H1 (cell line): ENCODE measurements at regions not wholly inside any gene's neighbourhood (a gene's known extent, or its start where the extent isn't known, plus 50 kb on each side); places are given as distances from the start of the nearest gene placed in this dataset.

ENCODE experiments used
- CTCF ChIA-PET: fragments of 300-600 bp; sonication (Branson Sonifier 250); formaldehyde crosslinking; loops from one replicate; lab custom pipeline; 2021; ENCODE audit not compliant: partially characterized antibody; lab: Charles Lee
- POLR2A ChIA-PET: fragments of 300-600 bp; sonication (Branson Sonifier 250); formaldehyde crosslinking; loops from one replicate; lab custom pipeline; 2021; ENCODE audit warnings: inconsistent platforms; ENCODE audit not compliant: partially characterized antibody; lab: Charles Lee
- DNase-seq, 2 experiments: peaks; one replicate each; pipeline versions ENCODE4 v3.0.0 to v3.0.0-alpha.2; 2010 to 2022; ENCODE audit warnings: low spot score in 2 of 2, low read depth in 1 of 2, mixed read lengths in 1 of 2
- FAIRE-seq: peaks from 2 replicates; lab custom pipeline; 2011; peaks lifted over from hg19 to GRCh38; lab: Jason Lieb, UNC
- H2AFZ ChIP-seq: 2 replicates; pipeline ENCODE4 v1.8.1; 2012; ENCODE audit warnings: low read length, inconsistent platforms
- H2AK5ac ChIP-seq: 2 replicates; pipeline ENCODE4 v1.6.1; 2013; ENCODE audit warnings: low read depth, low read length
- H2BK120ac ChIP-seq: replicated peaks from 2 replicates; pipeline ENCODE3; 2013; ENCODE audit warnings: low read depth, low read length, inconsistent platforms
- H2BK12ac ChIP-seq: 2 replicates; pipeline ENCODE4 v1.6.1; 2013; ENCODE audit warnings: low read depth, low read length
- H2BK15ac ChIP-seq: 2 replicates; pipeline ENCODE4 v1.6.1; 2013; ENCODE audit warnings: low read length
- H2BK20ac ChIP-seq: 2 replicates; pipeline ENCODE4 v1.6.1; 2013; ENCODE audit warnings: low read length
- H2BK5ac ChIP-seq: 2 replicates; pipeline ENCODE4 v1.6.1; 2013; ENCODE audit warnings: low read depth, low read length
- H3K14ac ChIP-seq: 2 replicates; pipeline ENCODE4 v1.6.1; 2013; ENCODE audit warnings: inconsistent platforms; ENCODE audit not compliant: insufficient read length
- H3K18ac ChIP-seq: 2 replicates; pipeline ENCODE4 v1.6.1; 2013; ENCODE audit warnings: low read length; ENCODE audit errors: extremely low read depth
- H3K23ac ChIP-seq: 2 replicates; pipeline ENCODE4 v1.6.1; 2013; ENCODE audit warnings: inconsistent platforms; ENCODE audit not compliant: insufficient read length
- H3K23me2 ChIP-seq: 2 replicates; pipeline ENCODE4 v1.6.1; 2013; ENCODE audit warnings: low read depth, low read length
- H3K27ac ChIP-seq: 2 replicates; pipeline ENCODE4 v1.6.1; 2011; ENCODE audit warnings: low read depth, low read length, inconsistent platforms
- H3K27me3 ChIP-seq, 4 experiments: replicated peaks in 1 of 4; 1 replicate in 1 of 4; 2 replicates in 3 of 4; pipeline versions ENCODE4 v1.6.1 to v1.8.1; 2011 to 2013; ENCODE audit warnings: low read length in 3 of 4, mild to moderate bottlenecking in 3 of 4, inconsistent platforms in 2 of 4, mixed read lengths in 2 of 4, moderate library complexity in 1 of 4; ENCODE audit not compliant: control insufficient read depth in 3 of 4, insufficient read depth in 3 of 4; ENCODE audit errors: extremely low read depth in 1 of 4
- H3K36me3 ChIP-seq, 4 experiments: 2 replicates each; pipeline versions ENCODE4 v1.6.1 to v1.8.1; 2011 to 2013; ENCODE audit warnings: mild to moderate bottlenecking in 4 of 4, low read length in 3 of 4, moderate library complexity in 2 of 4, control low read depth in 1 of 4, inconsistent platforms in 1 of 4; ENCODE audit not compliant: insufficient read depth in 4 of 4, control insufficient read depth in 2 of 4
- H3K4ac ChIP-seq: replicated peaks from 2 replicates; pipeline ENCODE3; 2013; ENCODE audit warnings: low read length, low read depth, mixed read lengths, inconsistent platforms; ENCODE audit not compliant: insufficient read length
- H3K4me1 ChIP-seq, 4 experiments: replicated peaks in 1 of 4; 1 replicate in 1 of 4; 2 replicates in 3 of 4; pipeline versions ENCODE4 v1.6.1 to v1.8.1; 2011 to 2013; ENCODE audit warnings: low read length in 3 of 4, inconsistent platforms in 2 of 4, mixed read lengths in 1 of 4; ENCODE audit not compliant: insufficient read depth in 4 of 4, control insufficient read depth in 3 of 4
- H3K4me2 ChIP-seq, 2 experiments: 2 replicates each; pipeline versions ENCODE4 v1.6.1 to v1.8.1; 2011 to 2013; ENCODE audit warnings: low read depth in 2 of 2, low read length in 2 of 2, control low read depth in 1 of 2, inconsistent platforms in 1 of 2, mild to moderate bottlenecking in 1 of 2; ENCODE audit not compliant: insufficient read depth in 1 of 2
- H3K4me3 ChIP-seq, 4 experiments: fragments of 200-600, 300-600 bp in 1 of 4; sonication (generic), shearing (Covaris generic), sonication (Bioruptor Twin) in 1 of 4; 2 replicates each; pipeline versions ENCODE4 v1.5.1 to v1.8.1; 2011 to 2016; ENCODE audit warnings: low read length in 4 of 4, low read depth in 3 of 4, control low read depth in 2 of 4, inconsistent platforms in 2 of 4, mild to moderate bottlenecking in 2 of 4, mixed read lengths in 1 of 4, moderate library complexity in 1 of 4; ENCODE audit not compliant: insufficient read depth in 2 of 4; ENCODE audit errors: extremely low read depth in 1 of 4
- H3K56ac ChIP-seq: replicated peaks from 2 replicates; pipeline ENCODE3; 2013; ENCODE audit warnings: low read depth, mild to moderate bottlenecking, mixed read lengths, low read length, inconsistent platforms; ENCODE audit not compliant: insufficient read length
- H3K79me1 ChIP-seq: 2 replicates; pipeline ENCODE4 v1.6.1; 2013; ENCODE audit warnings: low read depth, low read length, control low read depth
- H3K79me2 ChIP-seq, 2 experiments: 2 replicates each; pipeline versions ENCODE4 v1.6.1 to v1.8.1; 2012 to 2013; ENCODE audit warnings: low read length in 2 of 2, mild to moderate bottlenecking in 2 of 2, inconsistent platforms in 1 of 2; ENCODE audit not compliant: insufficient read depth in 2 of 2, control insufficient read depth in 1 of 2
- H3K9ac ChIP-seq, 4 experiments: replicated peaks in 1 of 4; 1 replicate in 1 of 4; 2 replicates in 3 of 4; pipeline versions ENCODE4 v1.6.1 to v1.8.1; 2011 to 2013; ENCODE audit warnings: low read depth in 3 of 4, low read length in 3 of 4, control low read depth in 2 of 4, mild to moderate bottlenecking in 2 of 4, moderate library complexity in 2 of 4, inconsistent platforms in 1 of 4; ENCODE audit errors: extremely low read depth in 1 of 4
- H3K9me3 ChIP-seq, 2 experiments: 2 replicates each; pipeline versions ENCODE4 v1.6.1 to v1.8.1; 2012 to 2013; ENCODE audit warnings: mild to moderate bottlenecking in 2 of 2, moderate library complexity in 2 of 2, control low read depth in 1 of 2, inconsistent platforms in 1 of 2, low read depth in 1 of 2, low read length in 1 of 2, mixed read lengths in 1 of 2; ENCODE audit not compliant: insufficient read depth in 2 of 2
- H4K20me1 ChIP-seq, 2 experiments: replicated peaks in 1 of 2; 2 replicates each; pipeline versions ENCODE3 to v1.8.1; 2011 to 2013; ENCODE audit warnings: inconsistent platforms in 2 of 2, low read length in 2 of 2, mild to moderate bottlenecking in 1 of 2; ENCODE audit not compliant: insufficient read depth in 2 of 2, control insufficient read depth in 1 of 2
- H4K5ac ChIP-seq: 2 replicates; pipeline ENCODE4 v1.6.1; 2013; ENCODE audit warnings: low read length, low read depth, mixed read lengths, inconsistent platforms; ENCODE audit not compliant: insufficient read length
- H4K8ac ChIP-seq: 2 replicates; pipeline ENCODE4 v1.8.0; 2013; ENCODE audit warnings: mild to moderate bottlenecking, moderate library complexity, low read length, inconsistent platforms; ENCODE audit not compliant: insufficient read depth; ENCODE audit errors: extremely low read depth
- H4K91ac ChIP-seq: replicated peaks from 2 replicates; pipeline ENCODE3; 2013; ENCODE audit warnings: low read length, mixed read lengths, inconsistent platforms; ENCODE audit not compliant: insufficient read length
- ATF3 ChIP-seq: IDR thresholded peaks from 2 replicates; pipeline ENCODE4 v1.6.1; 2011; ENCODE audit warnings: low read depth, mild to moderate bottlenecking, low read length; ENCODE audit not compliant: insufficient read depth
- BRCA1 ChIP-seq: IDR thresholded peaks from 2 replicates; pipeline ENCODE4 v1.6.1; 2012; ENCODE audit warnings: low read depth, low read length, improper control_type of control experiment
- KDM1A ChIP-seq: fragments of 200-600, 300-600 bp; sonication (generic); IDR thresholded peaks from 2 replicates; pipeline ENCODE4 v1.7.1; 2016; ENCODE audit warnings: mild to moderate bottlenecking, low read length, borderline replicate concordance
- RAD21 ChIP-seq, 2 experiments: IDR thresholded peaks in 1 of 2; conservative IDR thresholded peaks in 1 of 2; 2 replicates each; pipeline ENCODE4 v1.6.1; 2011; ENCODE audit warnings: low read depth in 2 of 2, low read length in 2 of 2, improper control_type of control experiment in 1 of 2, inconsistent platforms in 1 of 2, mild to moderate bottlenecking in 1 of 2, moderate library complexity in 1 of 2
- RNF2 ChIP-seq: fragments of 200-900, 300-1000 bp; sonication (generic); IDR thresholded peaks from 2 replicates; pipeline ENCODE4 v1.7.1; 2016; ENCODE audit warnings: borderline replicate concordance, low read depth, mild to moderate bottlenecking, antibody characterized with exemption, low read length; ENCODE audit not compliant: poor library complexity, severe bottlenecking; ENCODE audit errors: missing control alignments
- SIN3A ChIP-seq, 2 experiments: IDR thresholded peaks in 1 of 2; conservative IDR thresholded peaks in 1 of 2; 2 replicates each; pipeline ENCODE4 v1.6.1; 2011 to 2012; ENCODE audit warnings: low read length in 2 of 2, improper control_type of control experiment in 1 of 2, low read depth in 1 of 2, mild to moderate bottlenecking in 1 of 2
- SP2 ChIP-seq: IDR thresholded peaks from 2 replicates; pipeline ENCODE4 v1.6.1; 2012; ENCODE audit warnings: mild to moderate bottlenecking, low read length, inconsistent platforms
- SUZ12 ChIP-seq: fragments of 200-600 bp; sonication (generic); IDR thresholded peaks from 2 replicates; pipeline ENCODE4 v1.6.1; 2012; ENCODE audit warnings: mild to moderate bottlenecking, inconsistent platforms, low read length, moderate library complexity, mixed read lengths
- TCF12 ChIP-seq: IDR thresholded peaks from 2 replicates; pipeline ENCODE4 v1.6.1; 2011; ENCODE audit warnings: low read depth, mild to moderate bottlenecking, low read length
- WGBS, 2 experiments: shearing (Covaris generic) in 1 of 2; methylation state at CpG; one replicate each; pipeline versions ENCODE4 v1.1.6 to v1.1.7; 2013 to 2015; ENCODE audit warnings: low lambda C conversion rate in 2 of 2, mixed read lengths in 2 of 2, inconsistent platforms in 1 of 2, low coverage in 1 of 2, missing lambda C conversion rate in 1 of 2; ENCODE audit not compliant: insufficient replicate concordance in 2 of 2, insufficient coverage in 1 of 2, insufficient read length in 1 of 2; ENCODE audit errors: extremely low coverage in 1 of 2, missing lambda C conversion rate in 1 of 2; 5-methylcytosine and 5-hydroxymethylcytosine counted together

- DNase-seq (no peak), FAIRE-seq (no peak)
- no peaks in the 10 kb centered on the region for H3K27me3 ChIP-seq
- 82% methylated on average over 1 of the region's 1 CpG; no CpG with 5 or more reads in 1 of the 2 experiments for WGBS, 2 experiments
- H4K20me1 ChIP-seq, result no peaks in the 10 kb centered on the region
- no peak overlapping the region for H3K23ac ChIP-seq
- H3K9ac ChIP-seq, result no peak overlapping the region
- H3K14ac ChIP-seq, result no peak overlapping the region
- H2BK12ac ChIP-seq, result no peak overlapping the region
- peaks cover 0 to 4% (median 2%) of the 10 kb centered on the region in 4 experiments; a peak in 2 of 7 replicates for H3K4me1 ChIP-seq
- H3K79me2 ChIP-seq, result no peaks in the 10 kb centered on the region
- H3K27ac ChIP-seq, result no peak overlapping the region
- no peak overlapping the region for H3K18ac ChIP-seq
- CTCF ChIA-PET, result interaction anchor here (0.6 to 1.3 kb wide), 6 partner anchors 12 to 1793 kb away, joined by 3 to 4 read pairs (median 3); no protein-coding TSS in a partner anchor
- no peaks in the 10 kb centered on the region for H3K36me3 ChIP-seq
- H2BK15ac ChIP-seq, result no peak overlapping the region
- no peak overlapping the region for H4K8ac ChIP-seq
- H4K5ac ChIP-seq, result no peak overlapping the region
- H3K23me2 ChIP-seq, result no peaks in the 10 kb centered on the region
- H2BK20ac ChIP-seq, result no peak overlapping the region
- H3K4me3 ChIP-seq, result no peak overlapping the region
- no peak overlapping the region for H4K91ac ChIP-seq
- H3K56ac ChIP-seq, result no peak overlapping the region
- no peaks in the 10 kb centered on the region for H3K9me3 ChIP-seq
- no peak overlapping the region for H2AFZ ChIP-seq
- no peak overlapping the region for H2AK5ac ChIP-seq
- H2BK5ac ChIP-seq, result no peak overlapping the region
- no peak overlapping the region for H2BK120ac ChIP-seq
- no peaks in the 10 kb centered on the region for H3K79me1 ChIP-seq
- H3K4me2 ChIP-seq, result no peak overlapping the region
- POLR2A ChIA-PET, result no interaction called here
- no peak overlapping the region for H3K4ac ChIP-seq
- no peak for TF ChIP-seq BRCA1
- TF ChIP-seq SIN3A (conservative IDR thresholded peaks at IDR 0.05 in 1 of 2, IDR thresholded peaks at IDR 0.05 in 1 of 2; ENCODE audit: low read depth in 1 of 2, low read length in 2 of 2), result no peak
- TF ChIP-seq ATF3, result no peak
- TF ChIP-seq RAD21 (IDR thresholded peaks at IDR 0.05 in 1 of 2, conservative IDR thresholded peaks at IDR 0.05 in 1 of 2; ENCODE audit: low read depth in 2 of 2, low read length in 2 of 2), result no peak
- TF ChIP-seq SP2, result no peak
- no peak for TF ChIP-seq KDM1A
- no peak for TF ChIP-seq SUZ12
- TF ChIP-seq RNF2, result no peak
- TF ChIP-seq TCF12, result no peak
These were observed 528.7 kb upstream of the ZNF608 start for GRCh38 chr5:125274938-125275724.
